ENCODE measurements at regions not wholly inside any gene's neighbourhood (a gene's known extent, or its start where the extent isn't known, plus 50 kb on each side); places are given as distances from the start of the nearest gene placed in this dataset.

GRCh38 chr5:111942201-111942600, 185.2 kb upstream of the NREP start:
- no peaks in the 10 kb centered on the region for H3K27me3 ChIP-seq (ENCODE audit: insufficient read depth in 3 of 3, low read length in 2 of 3)
- intact Hi-C loops (cut with DNase I) = no loop called here
- ATAC-seq (no peak), DNase-seq (no peak)
- no peak overlapping the region for H3K27ac ChIP-seq
- no peaks in the 10 kb centered on the region for H3K36me3 ChIP-seq (ENCODE audit: insufficient read depth in 1 of 2, low read depth in 1 of 2)
- no peaks in the 10 kb centered on the region for H3K9me3 ChIP-seq
- TF ChIP-seq CTCF (IDR thresholded peaks at IDR 0.05) = no peak
- no peak overlapping the region for H3K4me3 ChIP-seq
- H3K4me1 ChIP-seq = no peaks in the 10 kb centered on the region
- 57 to 81% (median 58%) methylated on average over 4 of the region's 4 CpGs for WGBS, 3 donors

GRCh38 chr5:111937094-111937493, 180.1 kb upstream of the NREP start:
- WGBS, 3 donors = 60 to 74% (median 69%) methylated on average over 2 of the region's 2 CpGs

GRCh38 chr5:111935835-111936234, 178.8 kb upstream of the NREP start:
- H3K27me3 ChIP-seq (ENCODE audit: insufficient read depth in 3 of 3, low read length in 2 of 3) = no peaks in the 10 kb centered on the region
- WGBS, 3 donors = 93 to 94% (median 94%) methylated on average over 3 of the region's 3 CpGs
- TF ChIP-seq CTCF (IDR thresholded peaks at IDR 0.05) = no peak

More at GRCh38 chr5:111937094-111937493, 180.1 kb upstream of the NREP start:
- DNase-seq (no peak), ATAC-seq (no peak)
- no peak for TF ChIP-seq CTCF (IDR thresholded peaks at IDR 0.05)
- Histone ChIP-seq H3K27ac (no peak overlapping the region), H3K4me3 (no peak overlapping the region), H3K4me1 (peaks cover 7% of the 10 kb centered on the region), H3K36me3 (ENCODE audit: insufficient read depth in 1 of 2, low read depth in 1 of 2) (no peaks in the 10 kb centered on the region), H3K27me3 (ENCODE audit: insufficient read depth in 3 of 3, low read length in 2 of 3) (no peaks in the 10 kb centered on the region), H3K9me3 (no peaks in the 10 kb centered on the region)
- intact Hi-C loops (cut with DNase I) = no loop called here

GRCh38 chr5:111935009-111935408, 178.0 kb upstream of the NREP start:
- Histone ChIP-seq H3K36me3 (ENCODE audit: insufficient read depth in 1 of 2, low read depth in 1 of 2) (no peaks in the 10 kb centered on the region), H3K27me3 (ENCODE audit: insufficient read depth in 3 of 3, low read length in 2 of 3) (no peaks in the 10 kb centered on the region), H3K4me3 (no peak overlapping the region), H3K4me1 (peaks cover 7% of the 10 kb centered on the region), H3K9me3 (no peaks in the 10 kb centered on the region), H3K27ac (no peak overlapping the region)
- intact Hi-C loops (cut with DNase I) = no loop called here
- WGBS, 3 donors = 90 to 95% (median 92%) methylated on average over 1 of the region's 1 CpG
- no peak for ATAC-seq
- no peak for DNase-seq
- no peak for TF ChIP-seq CTCF (IDR thresholded peaks at IDR 0.05)

More at GRCh38 chr5:111935835-111936234, 178.8 kb upstream of the NREP start:
- ATAC-seq = no peak
- no peak overlapping the region for H3K4me3 ChIP-seq
- H3K4me1 ChIP-seq = peaks cover 7% of the 10 kb centered on the region
- no peaks in the 10 kb centered on the region for H3K36me3 ChIP-seq (ENCODE audit: insufficient read depth in 1 of 2, low read depth in 1 of 2)
- no peak overlapping the region for H3K27ac ChIP-seq
- no peaks in the 10 kb centered on the region for H3K9me3 ChIP-seq
- no peak for DNase-seq
- intact Hi-C loops (cut with DNase I) = no loop called here

- Histone ChIP-seq H3K27ac (no peak overlapping the region), H3K27me3 (ENCODE audit: insufficient read depth in 3 of 3, low read length in 2 of 3) (no peaks in the 10 kb centered on the region), H3K4me3 (no peak overlapping the region), H3K4me1 (peaks cover 7% of the 10 kb centered on the region), H3K9me3 (no peaks in the 10 kb centered on the region), H3K36me3 (ENCODE audit: insufficient read depth in 1 of 2, low read depth in 1 of 2) (no peaks in the 10 kb centered on the region)
- ATAC-seq (no peak), DNase-seq (no peak)
- no peak for TF ChIP-seq CTCF (IDR thresholded peaks at IDR 0.05)
- 68 to 98% (median 71%) methylated on average over 2 of the region's 2 CpGs for WGBS, 3 donors
- intact Hi-C loops (cut with DNase I) = no loop called here
These were observed 177.5 kb upstream of the NREP start for GRCh38 chr5:111934511-111934910.
